HG02759 (cell line): ENCODE measurements at regions not wholly inside any gene's neighbourhood (a gene's known extent, or its start where the extent isn't known, plus 50 kb on each side); places are given as distances from the start of the nearest gene placed in this dataset.

Experiments
- ATAC-seq: cut with Tn5 transposase; IDR thresholded peaks from one replicate; pipeline ENCODE4 v1.9.1; 2021; ENCODE audit warnings: mild to moderate bottlenecking, moderate library complexity; ENCODE audit not compliant: unreplicated experiment

- no peak for ATAC-seq
Measured at GRCh38 chr7:132072873-132073272, 503.4 kb downstream of the PLXNA4 start.

- no peak for ATAC-seq
Measured at GRCh38 chr7:132072165-132072564, 504.1 kb downstream of the PLXNA4 start.

GRCh38 chr7:132069306-132069705, 507.0 kb downstream of the PLXNA4 start:
- ATAC-seq = no peak

- no peak for ATAC-seq
Measured at GRCh38 chr7:132066761-132067171, 509.5 kb downstream of the PLXNA4 start.

GRCh38 chr7:132065989-132066603, 509.7 kb upstream of the PODXL start:
- no peak for ATAC-seq

GRCh38 chr7:132065193-132065988, 509.0 kb upstream of the PODXL start:
- ATAC-seq = no peak

GRCh38 chr7:132063800-132064199, 507.4 kb upstream of the PODXL start:
- ATAC-seq = no peak

- ATAC-seq = no peak
Measured at GRCh38 chr7:132061937-132062336, 505.5 kb upstream of the PODXL start.

- ATAC-seq = peak; percentile 70
Measured at GRCh38 chr7:132059141-132059540, 502.7 kb upstream of the PODXL start.

- ATAC-seq = no peak
Measured at GRCh38 chr7:132055336-132056120, 499.1 kb upstream of the PODXL start.

GRCh38 chr7:132053871-132054270, 497.4 kb upstream of the PODXL start:
- no peak for ATAC-seq

GRCh38 chr7:132051311-132051710, 494.9 kb upstream of the PODXL start:
- ATAC-seq = no peak

GRCh38 chr7:132049462-132050304, 493.3 kb upstream of the PODXL start:
- ATAC-seq = no peak

- no peak for ATAC-seq
Measured at GRCh38 chr7:132045481-132045980, 489.1 kb upstream of the PODXL start.

GRCh38 chr7:132045002-132045401, 488.6 kb upstream of the PODXL start:
- no peak for ATAC-seq

- no peak for ATAC-seq
Measured at GRCh38 chr7:132044247-132044646, 487.8 kb upstream of the PODXL start.

GRCh38 chr7:132041108-132041507, 484.7 kb upstream of the PODXL start:
- no peak for ATAC-seq

- ATAC-seq = no peak
Measured at GRCh38 chr7:132035517-132036362, 479.3 kb upstream of the PODXL start.

- ATAC-seq = no peak
Measured at GRCh38 chr7:132034748-132035416, 478.5 kb upstream of the PODXL start.
